Ascending aorta (tissue), 2 donors: ENCODE measurements at regions not wholly inside any gene's neighbourhood (a gene's known extent, or its start where the extent isn't known, plus 50 kb on each side); places are given as distances from the start of the nearest gene placed in this dataset.

Source experiments
- DNase-seq, 2 donors: peaks; one replicate each; pipeline ENCODE4 v3.0.0-alpha.2; 2019; ENCODE audit warnings: low spot score in 2 of 2
- H3K27ac ChIP-seq, 2 donors: fragments of 200-600 bp; sonication (generic); one replicate each; pipeline ENCODE4 v1.5.1; 2016 to 2017; ENCODE audit warnings: mild to moderate bottlenecking in 1 of 2
- H3K27me3 ChIP-seq: fragments of 200-600 bp; sonication (generic); one replicate; pipeline ENCODE4 v1.5.1; 2017
- H3K36me3 ChIP-seq, 2 donors: fragments of 200-600 bp; sonication (generic); one replicate each; pipeline ENCODE4 v1.5.1; 2016
- H3K4me1 ChIP-seq, 2 donors: fragments of 200-600 bp; sonication (generic); one replicate each; pipeline ENCODE4 v1.5.1; 2016 to 2017; ENCODE audit warnings: mild to moderate bottlenecking in 1 of 2
- H3K4me3 ChIP-seq, 2 donors: fragments of 200-600 bp; sonication (generic); one replicate each; pipeline ENCODE4 v1.5.1; 2016 to 2017; ENCODE audit warnings: mild to moderate bottlenecking in 1 of 2
- H3K9me3 ChIP-seq, 2 donors: fragments of 200-600 bp; sonication (generic); one replicate each; pipeline ENCODE4 v1.5.1; 2016
- intact Hi-C: fragments of 100-400 bp; cut with DNase I; formaldehyde crosslinking; loops from one replicate; pipeline ENCODE4 v1.15.1; 2023
- TF ChIP-seq, protein P1 (sequence below), 3 experiments: fragments of 200-600 bp in 2 of 3; fragments of 450-650 bp in 1 of 3; sonication (generic) in 2 of 3; IDR thresholded peaks; one replicate each; pipeline ENCODE4 v1.5.1; 2016 to 2019; ENCODE audit warnings: antibody characterized with exemption in 3 of 3, mild to moderate bottlenecking in 1 of 3, moderate library complexity in 1 of 3

DNA sequence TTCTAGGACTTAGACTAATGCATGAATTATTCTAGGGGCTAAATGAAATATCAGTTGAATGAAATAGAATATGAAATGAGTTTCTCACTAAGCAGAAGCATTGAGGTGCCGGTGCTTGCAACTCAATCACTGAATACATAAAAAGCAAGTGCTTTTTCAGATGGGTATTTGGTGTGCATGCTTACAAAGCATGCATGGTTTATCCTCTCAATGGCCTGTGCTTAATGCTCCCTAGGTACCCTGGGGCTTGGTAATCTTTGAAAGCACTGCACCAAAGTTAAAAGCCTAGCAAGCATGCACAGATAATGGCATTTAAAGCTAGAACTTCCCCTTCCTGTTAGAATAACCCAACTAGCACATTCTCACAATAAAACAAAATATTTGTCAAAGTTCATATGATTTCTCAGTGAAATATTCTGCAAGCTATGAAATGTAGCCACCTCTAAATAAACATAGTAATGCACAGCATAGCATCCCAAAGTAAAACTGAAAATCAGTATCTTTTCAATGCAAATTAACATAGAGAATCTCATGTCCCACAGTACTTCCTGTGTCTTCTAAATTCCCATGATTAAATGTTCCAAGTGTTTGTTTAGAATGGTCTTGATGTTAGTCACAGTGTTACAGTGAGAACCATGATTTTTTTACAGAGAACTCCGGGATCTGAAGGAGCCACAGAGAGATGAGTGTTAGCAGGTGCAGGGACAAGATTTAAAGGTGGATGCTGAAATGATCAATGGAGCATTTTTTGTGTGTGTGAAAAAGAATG lies 143.4 kb upstream of the CDH6 start:
- Histone ChIP-seq H3K4me3 (no peak overlapping the region), H3K27ac (no peak overlapping the region)

DNA sequence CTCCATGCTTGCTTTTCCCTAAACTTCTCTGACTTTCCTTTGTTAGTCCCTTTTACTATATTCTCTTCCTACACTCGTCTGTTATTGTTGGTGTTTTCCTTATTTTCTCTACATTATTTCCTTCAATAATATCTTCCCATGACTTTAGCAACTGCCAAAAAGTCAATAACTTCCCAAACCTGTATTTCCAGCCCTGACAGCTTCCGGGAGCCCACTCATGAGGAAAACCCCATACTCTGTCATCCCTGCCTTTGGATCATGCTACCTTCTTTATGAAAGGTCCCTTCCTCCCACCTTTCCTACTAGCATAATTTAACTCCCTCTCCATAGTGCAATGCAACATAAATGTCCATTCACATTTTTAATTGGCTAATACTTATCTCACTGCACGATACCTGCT lies 144.0 kb upstream of the CDH6 start:
- no peaks in the 10 kb centered on the region for H3K4me1 ChIP-seq

More for the DNA sequence above, 143.4 kb upstream of the CDH6 start:
- H3K9me3 ChIP-seq, result no peaks in the 10 kb centered on the region
- H3K4me1 ChIP-seq, result no peaks in the 10 kb centered on the region
- intact Hi-C loops, result no loop called here
- H3K36me3 ChIP-seq, result no peaks in the 10 kb centered on the region
- TF ChIP-seq, protein P1, sequence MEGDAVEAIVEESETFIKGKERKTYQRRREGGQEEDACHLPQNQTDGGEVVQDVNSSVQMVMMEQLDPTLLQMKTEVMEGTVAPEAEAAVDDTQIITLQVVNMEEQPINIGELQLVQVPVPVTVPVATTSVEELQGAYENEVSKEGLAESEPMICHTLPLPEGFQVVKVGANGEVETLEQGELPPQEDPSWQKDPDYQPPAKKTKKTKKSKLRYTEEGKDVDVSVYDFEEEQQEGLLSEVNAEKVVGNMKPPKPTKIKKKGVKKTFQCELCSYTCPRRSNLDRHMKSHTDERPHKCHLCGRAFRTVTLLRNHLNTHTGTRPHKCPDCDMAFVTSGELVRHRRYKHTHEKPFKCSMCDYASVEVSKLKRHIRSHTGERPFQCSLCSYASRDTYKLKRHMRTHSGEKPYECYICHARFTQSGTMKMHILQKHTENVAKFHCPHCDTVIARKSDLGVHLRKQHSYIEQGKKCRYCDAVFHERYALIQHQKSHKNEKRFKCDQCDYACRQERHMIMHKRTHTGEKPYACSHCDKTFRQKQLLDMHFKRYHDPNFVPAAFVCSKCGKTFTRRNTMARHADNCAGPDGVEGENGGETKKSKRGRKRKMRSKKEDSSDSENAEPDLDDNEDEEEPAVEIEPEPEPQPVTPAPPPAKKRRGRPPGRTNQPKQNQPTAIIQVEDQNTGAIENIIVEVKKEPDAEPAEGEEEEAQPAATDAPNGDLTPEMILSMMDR (IDR thresholded peaks at IDR 0.05), result no peak
- no peaks in the 10 kb centered on the region for H3K27me3 ChIP-seq
- DNase-seq, result no peak

GRCh38 chr5:31048282-31049270 lies 144.9 kb upstream of the CDH6 start:
- TF ChIP-seq, protein P1 (IDR thresholded peaks at IDR 0.05), result no peak
- Histone ChIP-seq H3K27ac (no peak overlapping the region), H3K36me3 (no peaks in the 10 kb centered on the region)

More for the DNA sequence above, 144.0 kb upstream of the CDH6 start:
- Histone ChIP-seq H3K27ac (no peak overlapping the region), H3K27me3 (no peaks in the 10 kb centered on the region), H3K36me3 (no peaks in the 10 kb centered on the region), H3K4me3 (no peak overlapping the region), H3K9me3 (no peaks in the 10 kb centered on the region)
- intact Hi-C loops, result no loop called here
- TF ChIP-seq, protein P1 (IDR thresholded peaks at IDR 0.05), result no peak
- DNase-seq, result no peak

DNA sequence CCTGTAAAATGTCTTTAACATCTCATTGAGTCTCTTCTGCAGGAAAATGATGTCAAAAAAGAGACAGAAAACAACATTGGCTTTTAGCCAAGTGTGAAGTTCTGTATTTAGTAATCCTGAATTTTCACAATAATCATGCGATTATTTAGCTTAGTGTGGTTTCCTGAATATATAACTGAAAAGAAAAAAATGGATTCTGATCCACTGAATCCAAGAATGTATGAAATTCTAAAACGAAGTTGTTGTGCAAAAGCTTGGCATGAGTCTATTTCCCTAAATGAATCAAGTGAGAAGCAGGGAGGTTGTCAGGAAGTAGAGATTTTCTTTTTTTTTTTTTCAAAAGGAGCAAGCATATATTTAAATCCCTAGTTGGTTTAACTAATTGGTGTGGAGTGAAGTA lies 145.9 kb upstream of the CDH6 start:
- no peak for DNase-seq
- Histone ChIP-seq H3K27ac (no peak overlapping the region), H3K9me3 (no peaks in the 10 kb centered on the region), H3K4me1 (no peaks in the 10 kb centered on the region), H3K4me3 (no peak overlapping the region), H3K36me3 (no peaks in the 10 kb centered on the region), H3K27me3 (no peaks in the 10 kb centered on the region)
- intact Hi-C loops, result no loop called here
- TF ChIP-seq, protein P1 (IDR thresholded peaks at IDR 0.05), result no peak

More at GRCh38 chr5:31048282-31049270, 144.9 kb upstream of the CDH6 start:
- H3K9me3 ChIP-seq, result no peaks in the 10 kb centered on the region
- DNase-seq, result no peak
- no peak overlapping the region for H3K4me3 ChIP-seq
- H3K4me1 ChIP-seq, result no peaks in the 10 kb centered on the region
- intact Hi-C loops, result no loop called here
- H3K27me3 ChIP-seq, result no peaks in the 10 kb centered on the region

GRCh38 chr5:31047007-31047406 lies 146.5 kb upstream of the CDH6 start:
- H3K27me3 ChIP-seq, result no peaks in the 10 kb centered on the region
- H3K4me1 ChIP-seq, result no peaks in the 10 kb centered on the region
- DNase-seq, result no peak
- intact Hi-C loops, result no loop called here
- H3K36me3 ChIP-seq, result no peaks in the 10 kb centered on the region
- TF ChIP-seq, protein P1 (IDR thresholded peaks at IDR 0.05), result no peak
- no peak overlapping the region for H3K4me3 ChIP-seq
- no peak overlapping the region for H3K27ac ChIP-seq
- H3K9me3 ChIP-seq, result no peaks in the 10 kb centered on the region
